22Rv1 (cell line): ENCODE measurements at regions not wholly inside any gene's neighbourhood (a gene's known extent, or its start where the extent isn't known, plus 50 kb on each side); places are given as distances from the start of the nearest gene placed in this dataset.

Experiments used
- H3K27ac ChIP-seq: fragments of 450-650 bp; 2 replicates; pipeline ENCODE4 v1.5.1; 2017
- CTCF ChIP-seq: fragments of 450-650 bp; IDR thresholded peaks from 2 replicates; pipeline ENCODE4 v1.5.1; 2017; ENCODE audit warnings: mild to moderate bottlenecking
- ZFX ChIP-seq: fragments of 450-650 bp; IDR thresholded peaks from 2 replicates; pipeline ENCODE4 v1.6.1; 2017; ENCODE audit warnings: antibody characterized with exemption, borderline replicate concordance

- H3K27ac ChIP-seq = no peak overlapping the region
- no peak for TF ChIP-seq CTCF
Measured at GRCh38 chr11:109993786-109994185, 99.4 kb upstream of the ZC3H12C start.

GRCh38 chr11:109994907-109995306 lies 98.3 kb upstream of the ZC3H12C start:
- no peak overlapping the region for H3K27ac ChIP-seq
- no peak for TF ChIP-seq CTCF
- TF ChIP-seq ZFX = no peak

- no peak overlapping the region for H3K27ac ChIP-seq
- no peak for TF ChIP-seq ZFX
- no peak for TF ChIP-seq CTCF
Measured at GRCh38 chr11:109996060-109996459, 97.1 kb upstream of the ZC3H12C start.

- H3K27ac ChIP-seq = no peak overlapping the region
- TF ChIP-seq ZFX (no peak), CTCF (no peak)
Measured at GRCh38 chr11:109998921-109999320, 94.3 kb upstream of the ZC3H12C start.

GRCh38 chr11:110000031-110000502 lies 93.1 kb upstream of the ZC3H12C start:
- H3K27ac ChIP-seq = no peak overlapping the region
- TF ChIP-seq ZFX (no peak), CTCF (no peak)

GRCh38 chr11:110000850-110001249 lies 92.3 kb upstream of the ZC3H12C start:
- TF ChIP-seq CTCF (no peak), ZFX (no peak)
- no peak overlapping the region for H3K27ac ChIP-seq

- TF ChIP-seq CTCF (no peak), ZFX (no peak)
- no peak overlapping the region for H3K27ac ChIP-seq
Measured at GRCh38 chr11:110003426-110003825, 89.8 kb upstream of the ZC3H12C start.
